ENCODE measurements at regions not wholly inside any gene's neighbourhood (a gene's known extent, or its start where the extent isn't known, plus 50 kb on each side); places are given as distances from the start of the nearest gene placed in this dataset.

- H3K4me3 ChIP-seq (ENCODE audit: control insufficient read depth, low read depth, low read length) = no peak overlapping the region
- peak; percentile 20 for DNase-seq (ENCODE audit: low read depth)
- TF ChIP-seq, protein P1, sequence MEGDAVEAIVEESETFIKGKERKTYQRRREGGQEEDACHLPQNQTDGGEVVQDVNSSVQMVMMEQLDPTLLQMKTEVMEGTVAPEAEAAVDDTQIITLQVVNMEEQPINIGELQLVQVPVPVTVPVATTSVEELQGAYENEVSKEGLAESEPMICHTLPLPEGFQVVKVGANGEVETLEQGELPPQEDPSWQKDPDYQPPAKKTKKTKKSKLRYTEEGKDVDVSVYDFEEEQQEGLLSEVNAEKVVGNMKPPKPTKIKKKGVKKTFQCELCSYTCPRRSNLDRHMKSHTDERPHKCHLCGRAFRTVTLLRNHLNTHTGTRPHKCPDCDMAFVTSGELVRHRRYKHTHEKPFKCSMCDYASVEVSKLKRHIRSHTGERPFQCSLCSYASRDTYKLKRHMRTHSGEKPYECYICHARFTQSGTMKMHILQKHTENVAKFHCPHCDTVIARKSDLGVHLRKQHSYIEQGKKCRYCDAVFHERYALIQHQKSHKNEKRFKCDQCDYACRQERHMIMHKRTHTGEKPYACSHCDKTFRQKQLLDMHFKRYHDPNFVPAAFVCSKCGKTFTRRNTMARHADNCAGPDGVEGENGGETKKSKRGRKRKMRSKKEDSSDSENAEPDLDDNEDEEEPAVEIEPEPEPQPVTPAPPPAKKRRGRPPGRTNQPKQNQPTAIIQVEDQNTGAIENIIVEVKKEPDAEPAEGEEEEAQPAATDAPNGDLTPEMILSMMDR (conservative IDR thresholded peaks at IDR 0.05; ENCODE audit: control insufficient read depth, insufficient read depth, low read depth, low read length) = no peak
Observed at GRCh38 chr5:163807781-163808180, 302.4 kb downstream of the MAT2B start.

DNA sequence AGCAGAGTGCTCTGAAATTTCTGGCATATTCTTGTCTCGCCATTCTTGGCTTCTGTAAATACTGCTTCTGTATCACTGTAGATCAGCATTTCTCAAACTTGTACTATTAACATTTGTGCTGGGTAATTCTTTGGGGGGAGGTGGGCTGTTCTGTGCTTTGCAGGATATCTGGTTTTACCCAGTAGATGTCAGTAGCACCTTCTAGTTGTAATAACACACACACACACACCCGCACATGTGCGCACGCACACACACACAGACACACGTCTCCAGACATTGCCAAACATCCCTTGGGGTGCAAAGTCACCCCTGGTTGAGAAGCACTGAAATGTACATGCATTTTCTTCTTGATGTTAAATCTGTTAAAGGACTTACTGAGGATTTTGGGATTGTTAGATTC, 304.1 kb downstream of the MAT2B start:
- DNase-seq (ENCODE audit: low read depth) = peak; percentile 8
- TF ChIP-seq, protein P1 (conservative IDR thresholded peaks at IDR 0.05; ENCODE audit: control insufficient read depth, insufficient read depth, low read depth, low read length) = no peak

GRCh38 chr5:163813900-163814299, 308.5 kb downstream of the MAT2B start:
- no peak for DNase-seq (ENCODE audit: low read depth)
- TF ChIP-seq, protein P1 (conservative IDR thresholded peaks at IDR 0.05; ENCODE audit: control insufficient read depth, insufficient read depth, low read depth, low read length) = no peak
- no peak overlapping the region for H3K4me3 ChIP-seq (ENCODE audit: control insufficient read depth, low read depth, low read length)

More for the DNA sequence above, 304.1 kb downstream of the MAT2B start:
- H3K4me3 ChIP-seq (ENCODE audit: control insufficient read depth, low read depth, low read length) = no peak overlapping the region

- TF ChIP-seq, protein P1 (conservative IDR thresholded peaks at IDR 0.05; ENCODE audit: control insufficient read depth, insufficient read depth, low read depth, low read length) = no peak
- DNase-seq (ENCODE audit: low read depth) = no peak
- H3K4me3 ChIP-seq (ENCODE audit: control insufficient read depth, low read depth, low read length) = no peak overlapping the region
Observed at GRCh38 chr5:163815240-163815791, 309.9 kb downstream of the MAT2B start.

DNA sequence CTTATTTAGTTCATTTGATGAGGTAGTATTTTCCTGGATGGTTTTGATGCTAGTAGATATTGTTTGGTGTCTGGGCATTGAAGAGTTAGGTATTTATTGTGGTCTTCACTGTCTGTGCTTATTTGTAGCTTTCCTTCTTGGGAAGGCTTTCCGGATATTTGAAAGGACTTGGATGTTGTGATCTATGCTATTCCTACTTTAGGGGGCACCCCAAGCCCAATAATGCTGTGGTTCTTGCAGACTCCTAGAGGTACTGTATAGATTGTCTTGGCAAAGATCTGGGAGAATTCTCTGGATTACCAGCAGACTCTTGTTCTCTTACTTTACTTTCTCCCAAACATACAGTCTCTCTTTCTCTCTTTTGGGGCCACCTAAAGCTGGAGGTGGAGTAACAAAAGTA, 315.7 kb downstream of the MAT2B start:
- no peak overlapping the region for H3K4me3 ChIP-seq (ENCODE audit: control insufficient read depth, low read depth, low read length)
- TF ChIP-seq, protein P1 (conservative IDR thresholded peaks at IDR 0.05; ENCODE audit: control insufficient read depth, insufficient read depth, low read depth, low read length) = no peak
- DNase-seq (ENCODE audit: low read depth) = peak; percentile 5

DNA sequence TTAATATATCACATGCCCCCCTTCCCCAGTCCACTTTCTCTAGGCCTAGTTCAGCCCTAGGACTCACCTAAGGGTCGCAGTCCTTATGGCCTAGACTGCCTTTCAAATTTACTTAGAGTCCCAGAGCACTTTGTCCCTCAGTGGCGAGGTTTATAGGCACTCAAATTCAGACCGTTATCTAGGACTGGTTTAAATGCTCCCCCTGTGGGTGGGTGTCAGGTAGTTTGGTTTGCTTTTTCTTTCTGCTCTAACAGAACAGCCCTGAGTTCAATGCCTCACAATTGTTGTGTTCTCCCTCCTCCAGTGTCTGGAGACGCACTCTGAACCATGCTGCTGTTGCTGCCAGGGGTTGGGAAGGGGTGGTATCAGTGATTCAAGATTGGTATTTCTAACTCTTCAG, 317.1 kb downstream of the MAT2B start:
- TF ChIP-seq, protein P1 (conservative IDR thresholded peaks at IDR 0.05; ENCODE audit: control insufficient read depth, insufficient read depth, low read depth, low read length) = no peak
- H3K4me3 ChIP-seq (ENCODE audit: control insufficient read depth, low read depth, low read length) = no peak overlapping the region
- no peak for DNase-seq (ENCODE audit: low read depth)

- TF ChIP-seq, protein P1 (conservative IDR thresholded peaks at IDR 0.05; ENCODE audit: control insufficient read depth, insufficient read depth, low read depth, low read length) = no peak
- no peak for DNase-seq (ENCODE audit: low read depth)
- no peak overlapping the region for H3K4me3 ChIP-seq (ENCODE audit: control insufficient read depth, low read depth, low read length)
Observed at GRCh38 chr5:163825661-163826060, 320.2 kb downstream of the MAT2B start.
